ENCODE measurements at regions not wholly inside any gene's neighbourhood (a gene's known extent, or its start where the extent isn't known, plus 50 kb on each side); places are given as distances from the start of the nearest gene placed in this dataset.
"Not testable (repeated sequence)": the region's sequence is repeated elsewhere in the genome, so short reads cannot be mapped to it uniquely, and the experiment has no call there.

GRCh38 chr4:60905162-60905561 is 295.0 kb upstream of the ADGRL3 start:
- Histone ChIP-seq H3K27ac (no peak overlapping the region), H3K4me1 (no peaks in the 10 kb centered on the region), H3K9me3 (no peaks in the 10 kb centered on the region), H3K4me3 (no peak overlapping the region), H3K27me3 (no peaks in the 10 kb centered on the region), H3K36me3 (no peaks in the 10 kb centered on the region)
- no peak for TF ChIP-seq CTCF (IDR thresholded peaks at IDR 0.05)
- DNase-seq (ENCODE audit: low spot score), result no peak

- Histone ChIP-seq H3K9me3 (no peaks in the 10 kb centered on the region), H3K27ac (no peak overlapping the region), H3K4me3 (no peak overlapping the region), H3K27me3 (no peaks in the 10 kb centered on the region), H3K36me3 (no peaks in the 10 kb centered on the region), H3K4me1 (no peaks in the 10 kb centered on the region)
- no peak for DNase-seq (ENCODE audit: low spot score)
- TF ChIP-seq CTCF (IDR thresholded peaks at IDR 0.05), result no peak
Measured at GRCh38 chr4:60911127-60911526, 289.0 kb upstream of the ADGRL3 start.

GRCh38 chr4:60913002-60913401 is 287.1 kb upstream of the ADGRL3 start:
- TF ChIP-seq CTCF (IDR thresholded peaks at IDR 0.05), result no peak

GRCh38 chr4:60913671-60914070 is 286.5 kb upstream of the ADGRL3 start:
- no peaks in the 10 kb centered on the region for H3K27me3 ChIP-seq
- DNase-seq (ENCODE audit: low spot score), result no peak
- H3K36me3 ChIP-seq, result no peaks in the 10 kb centered on the region
- H3K4me3 ChIP-seq, result no peak overlapping the region
- H3K4me1 ChIP-seq, result no peaks in the 10 kb centered on the region
- no peak overlapping the region for H3K27ac ChIP-seq
- no peak for TF ChIP-seq CTCF (IDR thresholded peaks at IDR 0.05)
- no peaks in the 10 kb centered on the region for H3K9me3 ChIP-seq

More at GRCh38 chr4:60913002-60913401, 287.1 kb upstream of the ADGRL3 start:
- Histone ChIP-seq H3K4me3 (no peak overlapping the region), H3K36me3 (no peaks in the 10 kb centered on the region), H3K27ac (no peak overlapping the region), H3K4me1 (no peaks in the 10 kb centered on the region), H3K27me3 (no peaks in the 10 kb centered on the region), H3K9me3 (no peaks in the 10 kb centered on the region)
- no peak for DNase-seq (ENCODE audit: low spot score)

- H3K27me3 ChIP-seq; H3K4me3 ChIP-seq; H3K4me1 ChIP-seq; H3K9me3 ChIP-seq; H3K36me3 ChIP-seq; H3K27ac ChIP-seq; DNase-seq (ENCODE audit: low spot score): not testable (repeated sequence)
Measured at GRCh38 chr4:60921735-60922134, 278.4 kb upstream of the ADGRL3 start.

- TF ChIP-seq CTCF (IDR thresholded peaks at IDR 0.05), result no peak
- Histone ChIP-seq H3K9me3 (no peaks in the 10 kb centered on the region), H3K4me1 (no peaks in the 10 kb centered on the region), H3K27me3 (no peaks in the 10 kb centered on the region), H3K4me3 (no peak overlapping the region), H3K27ac (no peak overlapping the region), H3K36me3 (no peaks in the 10 kb centered on the region)
- DNase-seq (ENCODE audit: low spot score), result no peak
Measured at GRCh38 chr4:60923075-60923474, 277.1 kb upstream of the ADGRL3 start.

Measured in right atrium auricular region (tissue), 2 donors.